HL-60 (cell line): ENCODE measurements at regions not wholly inside any gene's neighbourhood (a gene's known extent, or its start where the extent isn't known, plus 50 kb on each side); places are given as distances from the start of the nearest gene placed in this dataset.

Experiments
- DNase-seq, 2 experiments: peaks; one replicate each; pipeline ENCODE4 v3.0.0-alpha.2; 2010 to 2020; ENCODE audit warnings: low read depth in 1 of 2, low spot score in 1 of 2
- H3K27ac ChIP-seq: fragments of 250-450 bp; sonication (Bioruptor Pico); replicated peaks from 2 replicates; pipeline ENCODE4 v1.5.1; 2020; ENCODE audit warnings: mild to moderate bottlenecking, moderate library complexity
- H3K27me3 ChIP-seq: fragments of 250-450 bp; sonication (Bioruptor Pico); 2 replicates; pipeline ENCODE4 v1.5.1; 2021; ENCODE audit warnings: mild to moderate bottlenecking, moderate library complexity; ENCODE audit not compliant: insufficient read depth, poor library complexity, severe bottlenecking
- H3K4me3 ChIP-seq: replicated peaks from 2 replicates; pipeline ENCODE4 v1.5.1; 2011; ENCODE audit warnings: mild to moderate bottlenecking, control low read depth, low read length; ENCODE audit not compliant: insufficient read depth
- GABPA ChIP-seq: IDR thresholded peaks from 2 replicates; pipeline ENCODE4 v1.6.1; 2012; ENCODE audit warnings: low read depth
- POLR2AphosphoS5 ChIP-seq: IDR thresholded peaks from 2 replicates; pipeline ENCODE4 v1.6.1; 2012; ENCODE audit warnings: low read depth
- SPI1 ChIP-seq: IDR thresholded peaks from 2 replicates; pipeline ENCODE4 v1.6.1; 2012; ENCODE audit warnings: low read depth, mild to moderate bottlenecking, borderline replicate concordance
- TF ChIP-seq, protein P1 (sequence below): IDR thresholded peaks from one replicate; pipeline ENCODE4 v1.5.1; 2011; ENCODE audit warnings: low read length, control low read depth, inconsistent platforms; ENCODE audit not compliant: insufficient read depth
- TF ChIP-seq, protein P2 (sequence below): IDR thresholded peaks from 2 replicates; pipeline ENCODE4 v1.6.1; 2012; ENCODE audit warnings: low read depth; ENCODE audit not compliant: insufficient replicate concordance

DNA sequence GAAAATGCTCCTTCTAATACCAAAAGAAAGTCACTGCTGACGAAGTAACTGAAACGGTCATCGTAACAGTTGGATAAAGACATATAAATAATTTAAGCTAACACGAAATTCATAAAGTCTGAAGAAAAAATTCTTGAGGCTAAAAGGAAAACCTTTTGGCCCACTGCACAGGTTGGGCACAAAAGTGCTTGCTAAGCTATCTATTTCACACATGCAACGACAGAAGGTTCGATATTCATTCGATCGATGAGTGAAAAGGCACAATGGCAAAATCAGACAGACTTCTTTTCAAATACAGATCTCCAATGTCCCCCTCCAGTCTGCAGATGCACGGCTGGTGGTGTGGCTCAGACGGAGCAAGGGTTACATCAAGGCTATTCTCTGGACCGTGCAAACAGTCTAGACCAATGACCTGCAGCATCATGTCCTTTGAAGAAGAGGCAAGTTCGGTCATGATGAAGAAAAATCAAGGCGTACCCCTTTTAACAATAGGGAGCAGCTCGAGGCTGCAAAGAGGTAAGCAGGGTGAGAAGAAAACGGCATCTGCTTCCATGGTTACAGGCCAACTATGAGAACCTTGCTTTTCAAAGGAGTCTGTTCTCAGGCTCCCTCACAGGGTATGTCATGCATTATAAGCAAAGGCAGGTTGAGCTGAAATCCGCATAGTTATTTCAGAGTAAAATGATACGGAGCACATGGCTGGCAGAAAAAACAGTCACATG lies 579.6 kb downstream of the USP25 start:
- Histone ChIP-seq H3K4me3 (no peak overlapping the region), H3K27me3 (no peaks in the 10 kb centered on the region), H3K27ac (no peak overlapping the region)
- TF ChIP-seq SPI1, result no peak
- TF ChIP-seq, protein P1, sequence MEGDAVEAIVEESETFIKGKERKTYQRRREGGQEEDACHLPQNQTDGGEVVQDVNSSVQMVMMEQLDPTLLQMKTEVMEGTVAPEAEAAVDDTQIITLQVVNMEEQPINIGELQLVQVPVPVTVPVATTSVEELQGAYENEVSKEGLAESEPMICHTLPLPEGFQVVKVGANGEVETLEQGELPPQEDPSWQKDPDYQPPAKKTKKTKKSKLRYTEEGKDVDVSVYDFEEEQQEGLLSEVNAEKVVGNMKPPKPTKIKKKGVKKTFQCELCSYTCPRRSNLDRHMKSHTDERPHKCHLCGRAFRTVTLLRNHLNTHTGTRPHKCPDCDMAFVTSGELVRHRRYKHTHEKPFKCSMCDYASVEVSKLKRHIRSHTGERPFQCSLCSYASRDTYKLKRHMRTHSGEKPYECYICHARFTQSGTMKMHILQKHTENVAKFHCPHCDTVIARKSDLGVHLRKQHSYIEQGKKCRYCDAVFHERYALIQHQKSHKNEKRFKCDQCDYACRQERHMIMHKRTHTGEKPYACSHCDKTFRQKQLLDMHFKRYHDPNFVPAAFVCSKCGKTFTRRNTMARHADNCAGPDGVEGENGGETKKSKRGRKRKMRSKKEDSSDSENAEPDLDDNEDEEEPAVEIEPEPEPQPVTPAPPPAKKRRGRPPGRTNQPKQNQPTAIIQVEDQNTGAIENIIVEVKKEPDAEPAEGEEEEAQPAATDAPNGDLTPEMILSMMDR, result no peak
- TF ChIP-seq POLR2AphosphoS5, result no peak
- TF ChIP-seq, protein P2, sequence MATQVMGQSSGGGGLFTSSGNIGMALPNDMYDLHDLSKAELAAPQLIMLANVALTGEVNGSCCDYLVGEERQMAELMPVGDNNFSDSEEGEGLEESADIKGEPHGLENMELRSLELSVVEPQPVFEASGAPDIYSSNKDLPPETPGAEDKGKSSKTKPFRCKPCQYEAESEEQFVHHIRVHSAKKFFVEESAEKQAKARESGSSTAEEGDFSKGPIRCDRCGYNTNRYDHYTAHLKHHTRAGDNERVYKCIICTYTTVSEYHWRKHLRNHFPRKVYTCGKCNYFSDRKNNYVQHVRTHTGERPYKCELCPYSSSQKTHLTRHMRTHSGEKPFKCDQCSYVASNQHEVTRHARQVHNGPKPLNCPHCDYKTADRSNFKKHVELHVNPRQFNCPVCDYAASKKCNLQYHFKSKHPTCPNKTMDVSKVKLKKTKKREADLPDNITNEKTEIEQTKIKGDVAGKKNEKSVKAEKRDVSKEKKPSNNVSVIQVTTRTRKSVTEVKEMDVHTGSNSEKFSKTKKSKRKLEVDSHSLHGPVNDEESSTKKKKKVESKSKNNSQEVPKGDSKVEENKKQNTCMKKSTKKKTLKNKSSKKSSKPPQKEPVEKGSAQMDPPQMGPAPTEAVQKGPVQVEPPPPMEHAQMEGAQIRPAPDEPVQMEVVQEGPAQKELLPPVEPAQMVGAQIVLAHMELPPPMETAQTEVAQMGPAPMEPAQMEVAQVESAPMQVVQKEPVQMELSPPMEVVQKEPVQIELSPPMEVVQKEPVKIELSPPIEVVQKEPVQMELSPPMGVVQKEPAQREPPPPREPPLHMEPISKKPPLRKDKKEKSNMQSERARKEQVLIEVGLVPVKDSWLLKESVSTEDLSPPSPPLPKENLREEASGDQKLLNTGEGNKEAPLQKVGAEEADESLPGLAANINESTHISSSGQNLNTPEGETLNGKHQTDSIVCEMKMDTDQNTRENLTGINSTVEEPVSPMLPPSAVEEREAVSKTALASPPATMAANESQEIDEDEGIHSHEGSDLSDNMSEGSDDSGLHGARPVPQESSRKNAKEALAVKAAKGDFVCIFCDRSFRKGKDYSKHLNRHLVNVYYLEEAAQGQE, result no peak
- DNase-seq, result no peak

DNA sequence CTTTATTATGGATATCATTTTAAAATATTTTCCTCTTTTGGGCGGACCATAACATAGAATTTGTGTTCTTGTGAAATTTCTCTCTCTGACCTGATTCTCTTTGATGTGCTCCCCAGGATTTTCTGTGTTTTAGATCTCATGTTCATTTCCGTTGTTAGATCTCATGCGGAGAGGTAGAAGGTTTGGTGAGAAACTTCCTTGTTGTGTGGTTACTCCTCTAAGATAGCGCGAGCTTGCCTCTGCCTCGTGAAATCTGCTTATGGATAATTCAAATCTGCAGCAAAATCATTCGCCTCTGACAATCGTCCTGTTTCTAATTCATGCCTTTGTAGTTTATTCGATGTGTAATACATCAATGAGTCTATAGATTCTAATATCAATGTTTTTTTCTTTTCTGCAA lies 580.4 kb downstream of the USP25 start:
- TF ChIP-seq GABPA (no peak), SPI1 (no peak), POLR2AphosphoS5 (no peak)
- TF ChIP-seq, protein P2, result no peak
- TF ChIP-seq, protein P1, result no peak

DNA sequence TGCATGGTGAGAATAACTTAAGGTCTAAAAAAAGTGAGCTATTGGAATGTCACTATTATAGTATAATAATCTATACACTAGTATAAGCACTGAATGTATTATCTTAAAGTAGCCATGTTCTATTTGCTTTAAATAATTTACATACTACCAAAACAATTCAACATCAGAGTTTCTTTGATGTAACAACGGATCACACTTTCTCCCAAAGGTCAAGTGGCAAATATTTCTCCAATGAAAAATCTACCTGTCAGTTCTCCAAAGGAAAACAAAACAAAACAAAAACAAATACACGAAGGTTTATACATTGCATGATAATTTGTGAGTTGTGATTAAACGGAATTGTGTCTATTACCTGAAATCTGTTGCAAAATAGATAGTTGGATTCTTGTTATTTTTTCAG lies 581.4 kb downstream of the USP25 start:
- Histone ChIP-seq H3K27me3 (no peaks in the 10 kb centered on the region), H3K27ac (no peak overlapping the region), H3K4me3 (no peak overlapping the region)
- TF ChIP-seq, protein P2, result no peak
- no peak for TF ChIP-seq SPI1
- TF ChIP-seq, protein P1, result no peak
- no peak for TF ChIP-seq GABPA
- no peak for TF ChIP-seq POLR2AphosphoS5
- no peak for DNase-seq

More for the DNA sequence above, 580.4 kb downstream of the USP25 start:
- no peak for DNase-seq
- Histone ChIP-seq H3K4me3 (no peak overlapping the region), H3K27ac (no peak overlapping the region), H3K27me3 (no peaks in the 10 kb centered on the region)
